ENCODE measurements at regions not wholly inside any gene's neighbourhood (a gene's known extent, or its start where the extent isn't known, plus 50 kb on each side); places are given as distances from the start of the nearest gene placed in this dataset.

GRCh38 chr2:65724336-65724735 lies 291.9 kb upstream of the SPRED2 start:
- no peak for TF ChIP-seq CTCF (IDR thresholded peaks at IDR 0.05; ENCODE audit: insufficient read depth, low read length, poor library complexity, severe bottlenecking)
- TF ChIP-seq EZH2phosphoT487 (conservative IDR thresholded peaks at IDR 0.05; ENCODE audit: low read length): no peak
